ENCODE measurements at regions not wholly inside any gene's neighbourhood (a gene's known extent, or its start where the extent isn't known, plus 50 kb on each side); places are given as distances from the start of the nearest gene placed in this dataset.

DNA sequence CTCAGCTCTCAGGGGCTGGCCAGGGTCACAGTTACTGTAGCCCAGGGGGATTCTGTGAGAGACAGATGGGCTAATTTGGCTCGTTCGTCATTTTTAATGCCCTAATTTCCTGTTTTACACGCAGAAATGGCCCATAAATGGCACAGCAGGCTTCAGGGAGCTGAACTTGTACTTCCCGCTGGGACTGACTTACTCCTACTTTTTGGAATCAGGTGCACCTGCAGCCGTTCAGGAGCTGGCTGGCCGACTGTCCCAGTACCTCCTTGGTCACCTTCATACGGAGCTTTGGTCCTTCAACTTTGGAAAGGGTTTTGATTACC, 62.4 kb upstream of the URI1 start:
- no peak for TF ChIP-seq EP300 (IDR thresholded peaks at IDR 0.05)
- TF ChIP-seq, protein P1, sequence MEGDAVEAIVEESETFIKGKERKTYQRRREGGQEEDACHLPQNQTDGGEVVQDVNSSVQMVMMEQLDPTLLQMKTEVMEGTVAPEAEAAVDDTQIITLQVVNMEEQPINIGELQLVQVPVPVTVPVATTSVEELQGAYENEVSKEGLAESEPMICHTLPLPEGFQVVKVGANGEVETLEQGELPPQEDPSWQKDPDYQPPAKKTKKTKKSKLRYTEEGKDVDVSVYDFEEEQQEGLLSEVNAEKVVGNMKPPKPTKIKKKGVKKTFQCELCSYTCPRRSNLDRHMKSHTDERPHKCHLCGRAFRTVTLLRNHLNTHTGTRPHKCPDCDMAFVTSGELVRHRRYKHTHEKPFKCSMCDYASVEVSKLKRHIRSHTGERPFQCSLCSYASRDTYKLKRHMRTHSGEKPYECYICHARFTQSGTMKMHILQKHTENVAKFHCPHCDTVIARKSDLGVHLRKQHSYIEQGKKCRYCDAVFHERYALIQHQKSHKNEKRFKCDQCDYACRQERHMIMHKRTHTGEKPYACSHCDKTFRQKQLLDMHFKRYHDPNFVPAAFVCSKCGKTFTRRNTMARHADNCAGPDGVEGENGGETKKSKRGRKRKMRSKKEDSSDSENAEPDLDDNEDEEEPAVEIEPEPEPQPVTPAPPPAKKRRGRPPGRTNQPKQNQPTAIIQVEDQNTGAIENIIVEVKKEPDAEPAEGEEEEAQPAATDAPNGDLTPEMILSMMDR (IDR thresholded peaks at IDR 0.05) = no peak
- no peak for TF ChIP-seq POLR2A (IDR thresholded peaks at IDR 0.05)
- H3K36me3 ChIP-seq = no peaks in the 10 kb centered on the region
- no peaks in the 10 kb centered on the region for H3K4me1 ChIP-seq
- no peak for DNase-seq (ENCODE audit: low spot score in 2 of 2)
- H3K9me3 ChIP-seq = no peaks in the 10 kb centered on the region
- H3K27ac ChIP-seq = no peak overlapping the region
- H3K27me3 ChIP-seq = peaks cover 0 to 13% of the 10 kb centered on the region in 2 donors
- no peak overlapping the region for H3K4me3 ChIP-seq
- 40 to 51% methylated on average over 7 of the region's 7 CpGs for WGBS, 2 donors

DNA sequence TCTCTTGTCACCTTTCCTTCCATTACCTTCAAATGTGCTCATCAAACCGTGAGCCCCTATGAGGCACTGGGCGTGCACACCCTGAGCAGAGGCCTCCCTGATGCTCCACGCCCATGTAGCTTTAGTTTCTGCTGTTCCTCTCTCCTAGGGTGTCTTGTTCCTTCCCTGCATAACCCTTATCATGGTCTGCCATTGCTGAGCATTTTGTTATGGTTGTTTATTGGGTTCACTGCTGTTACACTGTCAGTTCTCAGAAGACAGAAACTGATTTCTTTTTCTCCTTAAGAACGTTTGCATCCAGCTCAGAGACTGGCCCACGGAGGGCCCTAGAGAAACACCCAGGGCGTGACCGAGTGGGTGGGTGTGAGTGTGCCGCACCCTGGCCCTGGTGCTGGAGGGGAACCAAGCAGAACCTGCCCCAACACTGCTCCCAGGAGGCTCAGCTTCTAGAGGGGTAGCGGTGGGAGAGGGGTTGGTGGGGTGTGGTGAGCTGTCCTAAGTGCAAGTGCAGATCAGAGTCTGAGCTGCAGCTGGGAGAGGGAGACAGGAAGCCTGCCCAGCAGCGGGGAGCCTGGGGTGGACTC, 61.4 kb upstream of the URI1 start:
- H3K4me3 ChIP-seq = no peak overlapping the region
- no peak for DNase-seq (ENCODE audit: low spot score in 2 of 2)
- WGBS, 2 donors = 61 to 69% methylated on average over 10 of the region's 10 CpGs
- H3K4me1 ChIP-seq = no peaks in the 10 kb centered on the region
- no peaks in the 10 kb centered on the region for H3K9me3 ChIP-seq
- TF ChIP-seq, protein P1 (IDR thresholded peaks at IDR 0.05) = no peak
- no peak for TF ChIP-seq EP300 (IDR thresholded peaks at IDR 0.05)
- no peak for TF ChIP-seq POLR2A (IDR thresholded peaks at IDR 0.05)
- no peak overlapping the region for H3K27ac ChIP-seq
- no peaks in the 10 kb centered on the region for H3K36me3 ChIP-seq
- peaks cover 0 to 13% of the 10 kb centered on the region in 2 donors for H3K27me3 ChIP-seq

DNA sequence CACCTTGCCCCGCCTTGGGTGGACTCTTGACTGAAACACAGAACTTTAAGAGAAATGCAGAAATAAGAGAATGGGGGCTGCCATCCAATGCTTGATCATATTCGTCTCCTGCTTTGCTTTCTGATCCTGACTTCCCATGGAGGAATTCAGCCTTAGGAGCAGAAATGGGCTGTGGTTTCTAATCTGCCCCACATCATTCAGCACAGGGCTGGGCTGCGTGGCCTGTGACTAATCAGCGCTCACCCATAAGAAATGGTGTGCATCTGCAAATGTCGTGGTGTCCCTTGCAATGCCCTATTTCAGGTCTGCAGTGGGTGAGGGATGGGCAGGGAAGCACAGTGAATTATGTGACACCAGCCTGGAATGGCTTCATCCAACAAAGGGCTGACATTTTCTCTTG, 60.7 kb upstream of the URI1 start:
- Histone ChIP-seq H3K9me3 (no peaks in the 10 kb centered on the region), H3K4me1 (no peaks in the 10 kb centered on the region), H3K4me3 (no peak overlapping the region), H3K27ac (no peak overlapping the region), H3K27me3 (peaks cover 0 to 13% of the 10 kb centered on the region in 2 donors), H3K36me3 (no peaks in the 10 kb centered on the region)
- DNase-seq (ENCODE audit: low spot score in 2 of 2) = no peak
- 84 to 85% methylated on average over 5 of the region's 5 CpGs for WGBS, 2 donors
- TF ChIP-seq EP300 (IDR thresholded peaks at IDR 0.05) (no peak), POLR2A (IDR thresholded peaks at IDR 0.05) (no peak)
- TF ChIP-seq, protein P1 (IDR thresholded peaks at IDR 0.05) = no peak

DNA sequence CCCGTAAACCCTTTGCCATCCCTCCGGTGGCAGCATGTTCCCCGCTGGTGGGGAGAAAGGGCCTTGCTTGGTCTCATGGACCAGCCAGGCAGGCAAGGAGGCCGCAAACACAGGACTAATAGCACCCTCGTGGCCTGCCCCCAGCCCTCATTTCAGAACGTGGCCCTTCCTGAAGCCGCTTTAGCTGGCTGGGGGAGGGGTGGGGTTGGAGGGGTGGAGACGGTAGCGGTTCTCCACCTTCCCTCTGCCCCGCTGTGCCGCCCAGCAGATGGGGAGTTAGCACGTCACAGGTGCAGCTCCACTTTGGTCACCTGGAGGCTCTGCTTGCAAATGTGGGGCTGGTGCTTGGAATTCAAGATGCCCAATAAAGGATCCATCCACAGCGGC, 59.3 kb upstream of the URI1 start:
- 61 to 76% methylated on average over 7 to 13 of the region's 13 CpGs for WGBS, 2 donors
- TF ChIP-seq, protein P1 (IDR thresholded peaks at IDR 0.05) = no peak
- TF ChIP-seq POLR2A (IDR thresholded peaks at IDR 0.05) (no peak), EP300 (IDR thresholded peaks at IDR 0.05) (no peak)
- no peaks in the 10 kb centered on the region for H3K9me3 ChIP-seq
- DNase-seq (ENCODE audit: low spot score in 2 of 2) = no peak
- H3K4me3 ChIP-seq = no peak overlapping the region
- no peak overlapping the region for H3K27ac ChIP-seq
- H3K27me3 ChIP-seq = peaks cover 0 to 13% of the 10 kb centered on the region in 2 donors
- H3K36me3 ChIP-seq = no peaks in the 10 kb centered on the region
- H3K4me1 ChIP-seq = no peaks in the 10 kb centered on the region

DNA sequence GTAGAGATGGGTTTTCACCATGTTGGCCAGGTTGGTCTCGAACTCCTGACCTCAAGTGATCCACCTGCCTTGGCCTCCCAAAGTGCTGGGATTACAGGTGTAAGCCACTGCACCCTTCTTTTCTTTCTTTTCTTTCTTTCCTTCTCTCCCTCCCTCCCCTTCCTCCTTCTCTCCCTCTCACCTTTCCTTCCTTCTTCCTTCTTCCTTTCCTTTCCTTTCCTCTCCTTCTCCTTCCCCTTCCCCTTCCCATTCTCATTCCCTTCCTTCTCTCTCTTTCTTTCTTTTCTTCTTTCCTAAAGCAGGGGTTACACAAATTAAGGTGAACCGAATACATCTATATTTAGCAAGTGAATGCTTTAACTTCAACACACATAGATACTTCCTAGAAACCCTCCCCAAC, 58.0 kb upstream of the URI1 start:
- no peaks in the 10 kb centered on the region for H3K9me3 ChIP-seq
- H3K27ac ChIP-seq = no peak overlapping the region
- H3K4me3 ChIP-seq = no peak overlapping the region
- H3K36me3 ChIP-seq = no peaks in the 10 kb centered on the region
- WGBS, 2 donors = 84 to 86% methylated on average over 2 of the region's 2 CpGs
- no peak for DNase-seq (ENCODE audit: low spot score in 2 of 2)
- peaks cover 0 to 12% of the 10 kb centered on the region in 2 donors for H3K27me3 ChIP-seq
- no peak for TF ChIP-seq EP300 (IDR thresholded peaks at IDR 0.05)
- TF ChIP-seq, protein P1 (IDR thresholded peaks at IDR 0.05) = no peak
- TF ChIP-seq POLR2A (IDR thresholded peaks at IDR 0.05) = no peak
- no peaks in the 10 kb centered on the region for H3K4me1 ChIP-seq

Measured in tibial nerve (tissue), 4 donors.